Esophagus mucosa (tissue), 1 donor: ENCODE measurements at regions not wholly inside any gene's neighbourhood (a gene's known extent, or its start where the extent isn't known, plus 50 kb on each side); places are given as distances from the start of the nearest gene placed in this dataset.

Experiments used
- ATAC-seq: fragments of 200-7000 bp; cut with Tn5 transposase; one replicate; pipeline ENCODE4 v1.9.1; 2020
- donor health status: DM: yes; HTN: yes; CAD: no.

DNA sequence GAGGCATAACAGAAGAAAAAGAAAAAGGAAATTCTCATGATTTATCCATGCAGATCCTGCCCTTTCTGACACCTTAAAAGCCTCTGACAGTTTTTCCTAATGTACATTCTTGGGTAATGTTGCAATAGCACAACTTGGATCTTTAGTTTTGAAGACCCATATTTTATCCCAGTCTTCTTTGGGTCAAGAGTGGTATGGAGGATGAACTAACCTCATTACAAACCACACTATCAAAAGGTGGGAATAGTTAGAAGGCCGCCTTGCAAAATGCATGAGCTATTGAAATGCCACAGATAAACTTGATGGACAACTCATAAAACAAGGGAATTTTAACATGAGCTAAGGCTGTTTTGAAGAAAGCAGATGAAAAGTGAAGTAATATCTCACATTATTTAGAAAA is 1479.8 kb upstream of the ACVR2A start:
- ATAC-seq: no peak

DNA sequence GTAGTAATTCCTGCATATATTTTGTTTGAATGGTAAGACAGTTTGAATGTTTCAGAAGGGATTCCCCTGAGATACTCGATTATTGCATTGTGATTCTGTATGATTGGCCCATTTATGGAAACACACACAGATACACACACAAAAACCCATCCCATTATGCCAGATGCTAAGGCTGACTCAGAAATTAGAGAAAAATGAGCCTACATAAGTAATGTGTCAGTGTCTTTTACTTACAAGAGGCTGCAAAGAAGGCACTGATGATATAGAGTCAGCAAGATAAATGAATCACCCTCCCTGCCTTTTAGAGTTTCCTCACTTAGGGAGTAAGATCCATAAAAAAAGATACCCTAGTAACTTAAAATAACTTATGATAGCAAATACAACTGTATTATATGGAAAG is 1481.1 kb upstream of the ACVR2A start:
- no peak for ATAC-seq

DNA sequence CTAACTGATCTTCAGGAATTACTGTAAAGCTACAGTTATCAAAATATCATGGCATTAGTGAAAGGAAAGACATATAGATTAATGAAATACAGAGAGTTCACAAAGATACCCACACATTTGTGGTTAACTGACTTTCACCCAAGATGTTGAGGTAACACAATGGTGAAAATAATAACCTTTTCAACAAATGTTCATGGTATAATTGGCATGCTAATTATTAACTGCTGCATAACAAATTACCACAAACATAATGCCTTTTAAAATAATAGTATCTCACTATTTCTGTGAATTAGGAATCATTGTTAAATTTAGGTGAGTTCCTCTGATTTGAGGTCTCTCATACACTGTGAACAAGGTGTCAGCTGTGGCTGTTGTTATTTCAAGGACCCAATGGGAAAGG is 1493.1 kb upstream of the ACVR2A start:
- ATAC-seq: no peak

DNA sequence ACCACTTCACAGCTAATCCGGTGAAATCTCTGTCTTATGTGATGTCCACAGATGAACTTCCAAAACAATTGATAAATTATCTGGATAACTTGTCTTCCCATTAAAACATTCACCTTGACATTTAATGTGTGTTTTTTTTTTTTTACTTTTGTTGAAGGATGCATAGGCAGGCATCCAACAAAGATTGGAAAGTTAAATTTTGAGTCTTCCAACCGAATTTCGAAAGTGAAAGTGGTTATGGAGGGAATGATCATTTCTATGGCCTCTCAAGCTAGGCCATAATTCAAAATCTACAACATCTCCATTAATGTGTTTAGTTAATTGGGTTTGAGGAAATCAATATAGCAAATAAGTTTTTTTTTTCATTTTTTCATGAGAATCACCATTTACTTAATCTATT is 1495.5 kb upstream of the ACVR2A start:
- ATAC-seq: no peak

DNA sequence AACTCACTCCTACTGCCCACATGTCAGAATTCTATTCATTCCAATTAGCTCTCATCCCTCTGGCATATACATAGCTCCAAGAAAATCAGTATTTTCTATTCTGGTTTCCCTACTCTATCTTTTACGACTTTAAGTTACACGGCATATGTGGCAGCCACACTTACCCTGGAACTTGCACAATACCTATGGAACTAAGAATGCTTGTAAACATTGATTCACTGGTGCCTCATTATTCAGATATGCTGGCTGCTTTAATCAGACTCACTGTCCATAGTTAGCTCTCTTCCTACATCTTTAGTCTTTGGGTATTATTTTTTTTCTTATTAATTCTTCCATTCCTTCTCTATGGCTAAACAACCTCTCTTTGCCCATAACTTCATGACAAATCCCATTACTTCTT is 1519.9 kb upstream of the ACVR2A start:
- no peak for ATAC-seq

DNA sequence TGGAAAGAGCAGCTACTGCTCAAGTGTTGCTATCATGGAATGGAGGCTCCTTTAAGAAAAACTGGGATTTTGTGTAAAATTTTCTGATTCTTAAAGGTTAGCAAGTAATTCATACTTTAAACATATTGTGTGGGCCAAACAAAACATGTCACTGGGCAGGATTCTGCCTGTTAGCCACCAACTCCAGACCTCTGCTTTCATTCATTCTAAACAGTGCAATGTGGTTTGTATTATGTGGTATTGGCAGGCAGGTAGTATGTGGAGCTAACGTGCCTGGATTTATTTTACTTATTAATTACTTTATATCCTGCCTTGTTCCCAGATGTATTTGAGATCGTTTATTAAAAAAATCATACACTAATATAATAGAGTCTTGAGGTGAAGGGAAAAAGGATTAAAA is 1521.3 kb upstream of the ACVR2A start:
- no peak for ATAC-seq

DNA sequence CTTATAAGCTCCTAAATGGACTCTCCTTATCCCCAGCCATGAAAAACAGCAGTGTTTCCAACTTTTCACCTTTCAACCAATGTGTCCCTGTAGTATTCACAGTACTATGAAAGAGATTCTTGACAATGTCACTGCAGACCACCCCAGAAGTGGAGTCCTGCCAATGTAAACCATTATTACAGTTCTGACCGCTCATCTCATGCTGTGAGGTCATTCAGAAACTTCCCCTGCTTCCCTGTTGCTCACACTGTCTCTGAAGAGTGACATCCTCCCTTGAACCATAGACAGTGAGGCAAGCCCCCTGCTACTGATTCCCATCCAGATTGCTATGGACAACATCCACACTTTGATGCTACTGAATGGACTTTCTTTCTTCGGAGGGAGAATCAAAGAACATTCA is 1523.7 kb upstream of the ACVR2A start:
- no peak for ATAC-seq

DNA sequence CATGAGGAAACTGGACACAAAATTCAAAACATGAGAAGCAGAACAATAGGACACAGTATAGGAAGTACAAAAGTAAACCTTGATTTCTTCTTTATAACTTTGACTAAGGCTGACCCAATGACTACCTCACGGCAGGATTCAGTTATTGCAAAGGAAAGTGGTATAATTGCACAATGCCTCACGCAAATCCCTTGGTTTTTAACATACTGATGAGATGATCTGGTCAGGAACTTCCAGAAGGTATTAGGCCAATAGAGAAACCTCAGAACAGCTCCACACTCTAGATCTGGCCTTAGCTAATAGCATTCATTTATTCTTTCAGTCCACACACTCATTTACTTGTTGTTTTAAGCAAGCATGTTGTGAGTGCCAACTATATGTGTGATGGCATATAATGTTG is 1526.9 kb upstream of the ACVR2A start:
- ATAC-seq: no peak

DNA sequence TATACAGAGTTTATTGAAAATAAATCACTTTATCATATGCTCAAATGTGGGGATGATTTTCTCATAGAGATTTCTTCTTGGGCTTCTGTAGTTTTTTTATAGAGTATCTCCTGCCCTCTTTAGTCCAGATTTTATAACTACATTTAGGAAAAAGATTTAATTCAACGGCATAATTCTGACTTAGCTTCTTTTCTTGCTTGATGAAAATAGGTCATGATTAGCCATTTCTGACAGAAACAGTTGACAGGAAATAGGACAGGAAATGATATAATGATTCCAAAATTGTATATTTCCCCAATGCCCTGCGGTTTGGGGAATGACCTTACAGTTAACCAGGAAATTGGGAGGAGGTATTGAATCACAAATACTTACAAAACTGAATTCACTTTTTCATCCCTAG is 1531.9 kb upstream of the ACVR2A start:
- ATAC-seq: no peak

DNA sequence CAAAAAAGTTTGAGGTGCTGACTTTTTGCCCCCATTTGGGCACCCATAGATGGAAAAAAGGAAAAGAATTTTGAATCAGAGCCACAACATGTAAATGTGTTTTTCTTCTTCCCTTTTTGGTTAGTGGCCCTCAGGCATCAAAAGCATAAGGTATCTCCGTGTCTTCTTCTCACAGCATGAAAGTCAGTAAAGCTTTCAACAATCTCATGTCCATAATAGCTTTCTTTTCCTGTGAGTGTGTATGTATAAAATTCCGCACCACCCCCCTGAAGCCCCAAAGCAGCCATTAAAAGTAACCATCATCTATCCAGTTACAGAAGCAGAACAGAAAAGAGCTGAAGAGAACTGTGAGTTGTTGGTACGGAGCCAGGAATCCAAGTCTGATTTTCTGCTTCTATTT is 1539.7 kb upstream of the ACVR2A start:
- no peak for ATAC-seq

DNA sequence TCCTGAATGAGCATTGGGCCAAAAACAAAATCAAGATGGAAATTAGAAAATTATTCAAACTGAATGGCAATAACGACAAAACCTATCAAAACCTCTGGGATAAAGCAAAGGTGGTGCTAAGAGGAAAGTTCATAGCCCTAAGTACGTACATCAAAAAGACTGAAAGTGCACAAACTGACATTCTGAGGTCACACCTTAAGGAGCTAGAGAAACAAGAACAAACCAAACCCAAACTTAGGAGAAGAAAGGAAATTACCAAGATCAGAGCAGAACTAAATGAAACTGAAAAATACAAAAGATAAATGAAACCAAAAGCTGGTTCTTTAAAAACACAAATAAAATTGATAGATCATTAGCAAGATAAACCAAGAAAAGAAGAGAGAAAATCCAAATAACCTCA is 1543.5 kb upstream of the ACVR2A start:
- no peak for ATAC-seq

DNA sequence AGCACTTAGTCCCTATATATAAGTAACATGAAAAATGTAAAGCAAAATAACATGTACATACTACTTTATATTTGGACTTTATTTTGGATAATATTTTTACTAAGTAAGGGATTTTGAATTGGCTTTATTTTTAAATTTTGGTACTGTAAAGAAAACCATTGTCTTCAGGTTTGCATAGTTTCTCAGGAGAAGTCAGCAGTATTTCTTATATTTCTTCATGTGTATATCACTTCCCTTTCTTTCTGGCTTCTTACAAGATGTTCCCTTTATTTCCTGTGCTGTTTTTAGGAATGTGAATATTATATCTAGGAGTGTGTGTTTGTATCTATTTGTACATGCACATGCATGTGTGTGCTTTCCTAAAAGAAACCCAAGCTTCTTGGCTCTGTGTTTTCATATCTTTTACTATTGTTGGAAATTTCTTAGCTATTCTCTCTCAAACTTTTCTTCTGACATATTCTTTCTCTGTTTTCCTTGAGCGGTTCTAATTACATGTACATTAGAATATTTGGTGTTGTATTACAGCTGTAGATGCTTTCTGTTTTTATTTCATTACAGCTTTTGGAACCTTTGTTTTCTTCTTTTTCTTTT is 1549.7 kb upstream of the ACVR2A start:
- no peak for ATAC-seq

DNA sequence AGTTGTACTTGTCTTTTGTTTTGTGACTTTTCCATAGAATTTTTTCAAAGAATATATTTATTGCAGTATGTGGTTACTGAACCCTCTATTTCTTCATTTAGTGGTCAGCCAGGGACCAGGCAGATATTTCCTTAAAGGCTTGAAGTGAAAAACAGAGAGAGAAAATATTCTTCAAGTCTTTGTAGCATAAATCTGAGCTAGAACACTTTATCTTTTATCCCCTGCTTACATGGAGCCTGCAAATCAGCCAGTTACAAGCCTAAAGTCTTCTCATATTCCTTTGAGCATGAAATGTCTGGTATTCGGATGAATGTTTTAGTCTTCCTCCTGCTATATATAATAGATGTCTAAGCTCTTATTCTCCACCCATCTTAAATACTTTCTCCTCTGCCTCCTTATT is 1557.5 kb upstream of the ACVR2A start:
- no peak for ATAC-seq

DNA sequence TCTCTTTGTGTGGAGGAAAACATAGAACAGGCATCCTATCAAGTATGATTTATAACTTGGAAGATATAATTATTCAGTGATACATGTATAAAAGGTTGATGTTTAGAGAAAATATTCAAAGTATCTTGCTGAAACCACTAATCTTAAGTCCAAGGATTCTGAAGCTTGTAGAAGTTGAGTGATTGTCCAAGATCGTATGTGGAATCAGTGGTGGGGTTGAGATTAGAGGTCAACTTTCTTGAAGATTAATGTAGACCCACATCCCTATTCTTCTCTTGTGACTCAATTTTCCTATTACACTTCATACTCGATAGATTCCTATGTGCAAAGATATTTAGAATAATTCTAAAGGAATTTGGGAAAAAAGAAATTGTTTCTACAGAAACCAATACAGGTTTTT is 1565.9 kb upstream of the ACVR2A start:
- ATAC-seq: no peak

DNA sequence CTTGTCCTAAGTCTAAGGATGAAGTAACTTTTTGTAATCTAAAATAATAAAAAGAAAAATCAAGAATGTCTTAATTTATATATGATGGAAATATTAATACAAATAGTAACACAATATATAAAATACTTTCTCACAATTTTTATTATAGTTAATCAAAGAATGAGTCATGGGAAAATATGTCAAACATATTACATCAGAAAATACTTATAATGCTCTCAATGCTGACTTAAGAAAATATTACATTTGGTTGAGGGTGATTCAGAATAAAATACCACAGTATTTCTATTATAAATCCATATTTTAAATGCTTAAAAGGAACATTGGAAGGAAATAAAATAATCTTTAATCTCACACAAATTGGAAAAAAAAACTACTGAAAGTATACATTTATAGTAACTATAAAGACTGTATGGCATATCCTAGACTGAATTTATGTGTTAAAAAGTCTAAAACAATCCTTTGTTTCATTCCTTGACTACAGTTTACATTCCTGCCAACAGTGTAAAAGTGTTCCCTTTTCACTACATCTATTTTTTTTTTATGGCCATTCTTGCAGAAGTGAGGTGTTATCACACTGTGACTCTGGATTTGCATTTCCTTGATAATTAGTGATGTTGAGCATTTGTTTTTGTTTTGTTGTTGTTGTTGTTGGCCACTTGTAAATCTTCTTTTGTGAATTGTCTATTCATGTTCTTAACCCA is 1573.5 kb upstream of the ACVR2A start:
- ATAC-seq: no peak

DNA sequence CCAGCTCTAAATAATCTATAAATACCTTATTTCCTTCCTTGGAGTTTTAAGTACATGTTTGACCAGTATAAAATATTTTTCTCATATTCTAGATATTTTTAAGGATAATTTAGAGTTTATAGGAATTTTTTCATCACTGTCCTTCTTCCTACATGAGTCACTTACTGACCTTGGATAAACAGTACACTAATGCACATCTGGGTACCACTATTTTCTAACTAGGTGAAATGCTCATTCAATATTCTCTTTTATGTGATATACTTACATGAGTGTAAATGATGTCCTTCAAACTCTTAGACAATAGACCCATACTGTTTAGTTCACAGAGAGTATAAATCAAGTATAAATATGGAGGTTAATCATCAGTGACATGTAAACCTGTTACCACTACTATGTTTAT is 1574.2 kb upstream of the ACVR2A start:
- no peak for ATAC-seq

DNA sequence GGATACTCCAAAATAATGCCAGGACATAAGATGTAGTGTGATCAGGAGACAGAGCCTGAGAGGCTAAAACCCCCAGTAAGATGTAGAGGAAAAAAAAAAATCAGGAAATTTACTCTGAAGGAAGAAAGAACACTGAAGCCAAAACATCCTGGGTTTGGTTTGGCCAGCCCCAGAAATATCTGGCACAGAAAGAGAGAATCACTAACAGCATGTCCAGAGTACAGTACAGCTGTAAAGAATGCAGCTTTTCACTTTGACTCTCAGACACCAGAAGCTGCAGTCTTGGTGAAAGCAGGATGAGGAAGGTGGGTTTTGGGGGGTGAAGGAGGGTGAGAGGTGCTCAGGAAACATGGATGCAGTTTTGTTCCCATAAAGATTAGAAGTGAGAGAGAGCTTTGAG is 1577.7 kb upstream of the ACVR2A start:
- no peak for ATAC-seq

DNA sequence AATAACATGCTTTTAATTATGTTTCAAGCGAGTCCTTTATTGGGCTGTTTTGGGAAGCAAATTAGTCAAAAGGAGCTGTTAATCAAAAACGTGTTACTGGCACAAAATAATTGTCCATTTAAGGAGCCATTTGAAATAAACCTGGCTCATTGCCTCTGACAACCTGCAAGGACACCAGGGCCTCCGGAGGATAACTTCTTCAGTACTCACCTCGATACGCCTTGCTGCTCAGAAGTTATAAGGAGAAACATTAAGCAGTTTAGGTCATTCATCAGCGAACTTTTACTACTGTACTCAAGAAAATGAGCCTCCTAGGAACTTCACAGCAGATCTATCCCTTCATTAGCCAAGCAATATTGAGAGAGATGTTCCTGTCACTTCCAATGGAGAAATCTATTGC is 1579.2 kb upstream of the ACVR2A start:
- ATAC-seq: no peak

DNA sequence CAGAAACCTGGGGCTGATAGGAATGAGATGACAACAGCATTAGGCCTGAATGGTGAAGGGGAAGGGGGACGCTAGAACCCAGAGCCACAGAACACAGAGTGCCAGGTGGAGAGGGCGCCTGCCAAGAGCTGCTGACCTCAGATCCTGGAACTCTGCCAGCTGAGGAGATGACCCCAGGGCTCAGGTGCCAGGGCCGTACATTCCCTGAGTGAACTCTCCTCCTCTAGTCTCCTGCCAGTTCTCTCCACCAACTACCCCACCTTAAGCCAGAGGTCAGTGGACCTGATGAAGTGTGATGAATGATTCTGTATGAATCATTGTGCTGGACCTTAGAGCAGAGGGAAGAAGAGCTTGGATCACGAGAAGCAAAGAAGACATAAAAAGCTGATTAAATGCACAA is 1582.2 kb upstream of the ACVR2A start:
- no peak for ATAC-seq

DNA sequence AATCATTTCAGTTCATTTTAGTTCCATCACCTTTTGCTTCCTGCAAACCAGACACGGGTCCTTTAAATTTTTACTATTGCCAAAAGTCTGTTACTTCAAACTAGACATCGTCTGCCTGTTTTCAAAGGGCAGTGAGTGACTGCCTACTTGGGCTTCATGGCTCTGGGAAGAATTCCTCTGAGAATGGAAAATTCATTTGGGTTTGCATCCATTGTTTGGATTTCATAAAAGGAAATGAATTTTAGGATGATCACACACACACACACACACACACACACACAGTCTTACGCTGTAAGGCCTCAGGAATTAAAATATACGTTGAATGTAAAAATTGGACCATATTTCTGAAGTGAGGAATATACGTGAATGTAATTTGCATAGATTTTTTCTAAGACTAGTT is 1584.3 kb upstream of the ACVR2A start:
- no peak for ATAC-seq

DNA sequence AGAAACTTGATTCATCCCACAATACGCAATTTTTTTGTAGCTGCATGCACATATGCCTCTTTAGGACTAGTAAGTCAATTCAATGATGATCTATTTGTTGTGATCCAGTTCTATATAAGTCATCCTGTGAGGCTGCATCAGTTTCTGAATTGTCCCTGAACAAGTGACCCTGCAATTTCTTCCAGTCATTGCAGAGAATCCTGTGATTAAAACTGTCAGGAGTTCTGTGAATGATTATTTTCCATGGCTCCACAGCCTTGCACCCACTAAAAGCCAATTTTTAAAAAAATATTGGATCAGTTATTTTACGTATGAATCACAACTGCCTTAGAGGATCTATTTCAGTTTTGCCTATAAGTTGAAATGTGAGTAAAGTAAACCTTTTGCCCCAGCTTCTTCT is 1585.0 kb upstream of the ACVR2A start:
- ATAC-seq: no peak

DNA sequence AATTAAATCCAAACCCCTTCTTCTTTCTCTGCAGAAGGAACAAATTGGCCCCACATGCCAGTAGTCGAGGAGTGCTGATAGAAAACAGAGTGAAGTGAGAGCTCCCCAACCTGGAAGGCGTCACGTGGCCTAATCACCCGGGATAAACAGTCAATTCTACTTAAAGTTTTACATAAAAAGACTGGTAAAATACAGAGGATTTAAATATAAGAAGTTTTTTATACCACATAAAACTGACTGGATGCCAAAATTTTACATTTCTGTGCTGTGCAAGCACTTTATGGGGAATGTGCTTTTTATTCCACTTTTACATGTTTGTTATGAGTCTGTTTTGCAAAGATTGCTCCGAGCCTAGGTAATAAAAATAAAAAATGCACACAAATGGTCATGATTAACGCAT is 1586.8 kb upstream of the ACVR2A start:
- ATAC-seq: no peak

DNA sequence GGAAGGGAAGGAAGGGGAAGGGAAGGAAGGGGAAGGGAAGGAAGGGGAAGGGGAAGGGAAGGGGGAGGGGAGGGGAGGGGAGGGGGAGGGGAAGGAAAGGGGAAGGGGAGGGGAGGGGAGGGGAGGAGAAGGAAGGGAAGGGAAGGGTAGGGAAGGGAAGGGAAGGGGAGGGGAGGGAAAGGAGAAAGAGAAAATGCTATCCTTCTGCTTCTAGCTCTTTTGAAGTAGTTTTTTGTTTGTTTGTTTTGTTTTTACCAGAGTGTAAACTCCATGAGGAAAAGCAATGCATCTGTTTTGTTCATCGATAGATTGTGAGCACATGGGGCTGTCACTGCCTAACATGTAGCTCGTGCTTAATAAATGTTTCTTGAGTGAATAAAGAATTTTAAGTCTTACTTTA is 1592.7 kb upstream of the ACVR2A start:
- ATAC-seq: no peak

DNA sequence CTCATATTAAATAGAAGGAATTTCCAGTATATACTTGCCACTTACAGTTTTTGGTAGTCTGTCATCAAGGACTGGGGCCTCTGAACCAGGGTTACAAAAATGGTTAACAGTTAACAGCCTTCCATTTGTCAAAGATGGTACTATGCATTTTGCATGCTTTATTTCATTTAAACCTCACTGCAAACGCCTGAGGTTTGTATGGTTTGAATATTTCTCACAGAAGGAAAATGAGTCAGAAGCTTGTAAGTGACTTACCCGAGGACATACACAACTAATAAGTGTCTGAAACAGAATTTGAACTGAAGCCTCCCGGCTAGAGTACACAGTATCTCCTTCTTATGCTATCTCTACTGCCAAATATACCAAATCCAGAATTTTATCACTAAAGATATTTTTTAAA is 1593.5 kb upstream of the ACVR2A start:
- no peak for ATAC-seq
